WERI-Rb-1 (cell line): ENCODE measurements at regions not wholly inside any gene's neighbourhood (a gene's known extent, or its start where the extent isn't known, plus 50 kb on each side); places are given as distances from the start of the nearest gene placed in this dataset.

ENCODE experiments used
- DNase-seq: peaks from one replicate; pipeline ENCODE4 v3.0.0-alpha.2; 2020
- H3K27ac ChIP-seq: fragments of 250-450 bp; sonication (Bioruptor Pico); 2 replicates; pipeline ENCODE4 v1.5.1; 2020; ENCODE audit warnings: mild to moderate bottlenecking, moderate library complexity
- H3K27me3 ChIP-seq: fragments of 250-450 bp; sonication (Bioruptor Pico); 2 replicates; pipeline ENCODE4 v1.5.1; 2021; ENCODE audit warnings: mild to moderate bottlenecking, low read depth, moderate library complexity; ENCODE audit not compliant: insufficient read depth, severe bottlenecking
- H3K36me3 ChIP-seq: fragments of 250-450 bp; sonication (Bioruptor Pico); 2 replicates; pipeline ENCODE4 v1.5.1; 2020; ENCODE audit warnings: mild to moderate bottlenecking, moderate library complexity
- H3K4me3 ChIP-seq: 2 replicates; pipeline ENCODE4 v1.5.1; 2011; ENCODE audit warnings: low read depth, mild to moderate bottlenecking, control low read depth, low read length
- H3K9me3 ChIP-seq: fragments of 250-450 bp; sonication (Bioruptor Pico); 2 replicates; pipeline ENCODE4 v1.5.1; 2021; ENCODE audit warnings: mild to moderate bottlenecking, moderate library complexity; ENCODE audit not compliant: severe bottlenecking
- TF ChIP-seq, protein P1 (sequence below): IDR thresholded peaks from 2 replicates; pipeline ENCODE4 v1.5.1; 2011; ENCODE audit warnings: low read depth, mild to moderate bottlenecking, control low read depth, inconsistent platforms, low read length

- H3K36me3 ChIP-seq = no peaks in the 10 kb centered on the region
- no peak for DNase-seq
- H3K27ac ChIP-seq = no peak overlapping the region
- H3K9me3 ChIP-seq = no peaks in the 10 kb centered on the region
- no peak overlapping the region for H3K4me3 ChIP-seq
- TF ChIP-seq, protein P1, sequence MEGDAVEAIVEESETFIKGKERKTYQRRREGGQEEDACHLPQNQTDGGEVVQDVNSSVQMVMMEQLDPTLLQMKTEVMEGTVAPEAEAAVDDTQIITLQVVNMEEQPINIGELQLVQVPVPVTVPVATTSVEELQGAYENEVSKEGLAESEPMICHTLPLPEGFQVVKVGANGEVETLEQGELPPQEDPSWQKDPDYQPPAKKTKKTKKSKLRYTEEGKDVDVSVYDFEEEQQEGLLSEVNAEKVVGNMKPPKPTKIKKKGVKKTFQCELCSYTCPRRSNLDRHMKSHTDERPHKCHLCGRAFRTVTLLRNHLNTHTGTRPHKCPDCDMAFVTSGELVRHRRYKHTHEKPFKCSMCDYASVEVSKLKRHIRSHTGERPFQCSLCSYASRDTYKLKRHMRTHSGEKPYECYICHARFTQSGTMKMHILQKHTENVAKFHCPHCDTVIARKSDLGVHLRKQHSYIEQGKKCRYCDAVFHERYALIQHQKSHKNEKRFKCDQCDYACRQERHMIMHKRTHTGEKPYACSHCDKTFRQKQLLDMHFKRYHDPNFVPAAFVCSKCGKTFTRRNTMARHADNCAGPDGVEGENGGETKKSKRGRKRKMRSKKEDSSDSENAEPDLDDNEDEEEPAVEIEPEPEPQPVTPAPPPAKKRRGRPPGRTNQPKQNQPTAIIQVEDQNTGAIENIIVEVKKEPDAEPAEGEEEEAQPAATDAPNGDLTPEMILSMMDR = no peak
- H3K27me3 ChIP-seq = no peaks in the 10 kb centered on the region
These were observed 447.8 kb upstream of the BTBD3 start for GRCh38 chr20:11469795-11470435.

DNA sequence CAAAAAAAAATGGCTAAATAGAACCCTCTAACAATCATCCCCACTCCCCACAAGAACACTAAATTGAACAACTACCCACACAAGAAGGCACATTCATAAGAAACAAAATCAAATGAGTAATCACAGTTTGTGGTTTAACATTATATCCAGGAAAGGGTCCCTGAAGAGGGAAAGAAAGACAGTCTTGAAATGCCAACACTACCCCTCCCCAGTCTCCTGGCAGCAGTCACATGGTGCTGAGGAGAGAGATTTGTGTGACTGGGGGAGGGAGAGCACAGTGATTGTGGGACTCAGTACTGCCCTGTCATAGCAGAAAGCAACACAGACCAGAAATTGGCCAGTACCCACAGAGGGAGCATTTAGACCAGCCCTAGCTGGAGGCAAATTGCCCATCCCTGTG lies 443.7 kb upstream of the BTBD3 start:
- TF ChIP-seq, protein P1 = no peak
- H3K4me3 ChIP-seq = no peak overlapping the region
- H3K9me3 ChIP-seq = no peaks in the 10 kb centered on the region

DNA sequence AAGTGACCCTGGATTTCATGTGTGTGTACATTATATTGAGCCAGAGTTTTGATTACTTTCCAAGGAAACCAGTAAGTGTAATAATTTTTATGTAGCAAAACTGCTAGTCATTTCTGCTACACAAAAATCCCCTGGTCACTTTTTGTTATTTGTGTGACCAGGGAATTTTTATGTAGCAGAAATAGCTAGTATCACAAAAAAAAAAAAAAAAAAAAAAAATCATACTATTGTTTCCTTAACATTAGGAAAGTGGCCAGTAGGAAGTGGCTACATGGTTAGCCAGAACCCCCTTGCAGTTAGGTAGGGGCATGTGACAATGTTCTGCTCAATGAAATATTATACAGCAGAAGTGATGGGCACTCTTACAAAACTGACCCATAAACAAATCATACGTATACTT lies 434.0 kb upstream of the BTBD3 start:
- no peaks in the 10 kb centered on the region for H3K27me3 ChIP-seq
- TF ChIP-seq, protein P1 = no peak
- DNase-seq = no peak
- H3K27ac ChIP-seq = no peak overlapping the region
- H3K9me3 ChIP-seq = no peaks in the 10 kb centered on the region
- H3K36me3 ChIP-seq = no peaks in the 10 kb centered on the region
- H3K4me3 ChIP-seq = no peak overlapping the region

More for the DNA sequence above, 443.7 kb upstream of the BTBD3 start:
- no peaks in the 10 kb centered on the region for H3K27me3 ChIP-seq
- H3K36me3 ChIP-seq = no peaks in the 10 kb centered on the region
- no peak for DNase-seq
- no peak overlapping the region for H3K27ac ChIP-seq

DNA sequence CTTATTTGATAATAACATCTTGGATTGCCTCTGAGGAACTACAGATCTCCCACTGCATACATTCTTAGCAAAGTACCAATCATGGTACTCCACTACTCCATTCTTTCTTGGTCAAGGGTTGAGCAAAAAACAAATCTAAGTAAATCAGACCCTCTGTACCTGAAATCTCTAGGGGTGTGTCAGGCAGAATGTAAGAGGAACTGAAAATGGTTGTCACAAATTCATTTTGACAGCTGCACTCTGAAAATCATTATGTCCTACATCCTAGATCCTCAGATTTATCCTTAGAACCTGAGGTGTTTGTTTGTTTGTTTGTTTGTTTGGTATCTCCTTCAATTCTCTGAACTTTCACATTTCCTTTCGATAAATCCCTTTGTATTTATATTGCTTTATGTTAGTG lies 433.2 kb upstream of the BTBD3 start:
- TF ChIP-seq, protein P1 = no peak
- H3K27me3 ChIP-seq = no peaks in the 10 kb centered on the region
- no peak overlapping the region for H3K27ac ChIP-seq
- no peak for DNase-seq
- no peaks in the 10 kb centered on the region for H3K36me3 ChIP-seq
- no peak overlapping the region for H3K4me3 ChIP-seq
- H3K9me3 ChIP-seq = no peaks in the 10 kb centered on the region

DNA sequence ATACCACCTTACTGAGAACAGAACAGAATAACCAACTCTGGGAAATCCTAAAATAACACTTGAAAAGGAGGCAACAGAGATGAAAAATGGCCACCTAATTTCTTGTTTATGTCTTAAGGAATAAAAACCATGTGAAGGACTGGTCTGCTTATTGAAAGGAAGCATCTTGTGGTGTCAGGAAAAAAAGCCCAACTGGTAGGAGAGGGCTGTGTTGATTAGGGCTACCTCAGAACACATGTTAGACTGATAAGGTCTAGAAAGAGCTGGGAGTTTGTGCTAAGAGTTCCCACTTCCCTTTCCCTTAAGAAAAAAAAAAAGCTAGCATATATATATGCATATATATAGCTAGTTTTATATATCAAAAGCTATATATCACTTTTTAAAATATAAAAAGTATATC lies 425.3 kb upstream of the BTBD3 start:
- no peak overlapping the region for H3K27ac ChIP-seq
- H3K9me3 ChIP-seq = no peaks in the 10 kb centered on the region
- no peak for DNase-seq

More for the DNA sequence above, 425.3 kb upstream of the BTBD3 start:
- TF ChIP-seq, protein P1 = no peak
- H3K4me3 ChIP-seq = no peak overlapping the region
- no peaks in the 10 kb centered on the region for H3K27me3 ChIP-seq
- no peaks in the 10 kb centered on the region for H3K36me3 ChIP-seq
